HG03442 (cell line): ENCODE measurements at regions not wholly inside any gene's neighbourhood (a gene's known extent, or its start where the extent isn't known, plus 50 kb on each side); places are given as distances from the start of the nearest gene placed in this dataset.

Experiments
- ATAC-seq: cut with Tn5 transposase; IDR thresholded peaks from one replicate; pipeline ENCODE4 v1.9.1; 2021; ENCODE audit warnings: mild to moderate bottlenecking, moderate library complexity; ENCODE audit not compliant: unreplicated experiment

DNA sequence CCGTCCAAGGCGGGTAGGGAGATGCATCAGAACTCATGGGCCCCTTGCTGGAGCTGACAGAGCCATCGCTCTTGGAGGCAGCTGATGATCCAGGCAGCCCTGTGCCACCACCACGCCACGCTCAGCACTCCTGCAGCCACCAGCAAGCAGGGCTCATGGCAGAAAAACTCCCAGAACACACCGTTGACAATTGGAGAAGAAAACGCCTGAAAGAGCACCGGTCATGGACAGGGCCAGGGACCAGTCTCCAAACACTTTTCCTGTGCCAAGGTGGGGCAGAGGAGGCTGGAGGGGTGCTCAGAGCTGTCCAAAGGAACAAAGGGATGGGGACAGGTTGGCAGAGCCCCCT, 132.2 kb downstream of the FOXL1 start:
- no peak for ATAC-seq

DNA sequence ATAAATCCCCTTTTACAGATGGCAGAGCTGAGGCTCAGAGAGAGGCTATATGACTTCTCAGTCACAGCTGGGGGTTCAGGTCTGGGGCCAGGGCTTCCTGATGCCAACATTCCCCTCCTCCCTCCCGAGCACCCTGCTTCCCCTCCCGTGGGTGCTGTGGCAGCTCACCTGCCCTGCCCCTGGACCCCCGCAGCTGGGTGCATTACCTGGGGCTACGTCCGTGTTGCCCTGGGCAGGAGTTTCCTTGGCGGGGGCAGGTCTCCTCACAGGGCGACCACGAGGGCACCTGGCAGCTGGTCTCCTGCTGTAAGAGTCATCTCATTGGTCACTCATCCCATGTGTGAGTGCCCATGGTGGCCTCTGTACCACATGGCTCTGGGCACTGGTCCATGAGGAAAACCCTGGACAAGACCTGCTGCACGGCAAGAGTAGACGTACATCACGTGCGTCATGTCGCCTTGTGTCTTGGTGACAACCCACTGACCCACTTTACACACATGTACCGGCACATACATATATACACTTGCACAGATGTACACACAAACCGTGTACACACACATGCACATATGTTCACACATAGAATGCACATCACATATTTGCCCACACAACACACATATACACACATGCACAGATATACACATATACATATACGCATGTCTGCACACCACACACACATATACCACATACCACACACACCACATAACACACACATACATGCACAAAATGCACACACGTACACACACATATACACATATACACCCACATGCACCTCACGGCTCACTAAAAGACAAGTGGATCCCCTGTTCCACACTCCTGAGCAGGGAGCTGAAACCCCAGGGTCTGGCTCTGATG, 134.0 kb downstream of the FOXL1 start:
- ATAC-seq: no peak

DNA sequence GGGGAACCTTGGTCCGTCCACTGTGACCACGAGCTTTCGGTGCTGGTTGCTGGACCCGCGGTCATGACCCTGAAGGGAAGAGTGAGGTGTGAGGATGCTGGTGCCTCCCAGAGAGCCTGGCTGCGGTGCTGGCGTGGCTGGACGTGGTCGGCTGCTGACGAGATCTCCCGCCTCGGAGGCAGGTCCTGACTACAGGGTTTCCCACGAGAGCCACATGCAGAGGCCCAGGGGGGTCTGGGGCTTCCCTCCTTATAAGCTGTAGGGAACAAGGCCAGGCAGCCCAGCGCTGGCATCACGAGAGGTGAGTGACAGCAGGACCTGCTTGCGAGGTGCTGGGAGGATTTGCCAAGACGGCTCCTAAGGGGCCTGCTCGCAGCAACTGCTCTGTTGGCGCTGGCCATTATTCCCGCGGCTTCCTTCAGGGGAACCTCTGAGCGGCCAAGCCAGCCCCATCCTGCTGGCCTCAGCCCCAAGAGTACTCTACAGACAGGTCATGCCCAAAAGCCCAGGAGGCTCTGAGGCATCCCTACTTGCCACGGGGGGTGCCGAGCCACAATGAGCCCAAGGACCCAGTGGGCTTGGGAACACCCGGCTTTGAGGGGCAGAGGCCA, 134.8 kb downstream of the FOXL1 start:
- ATAC-seq: no peak

DNA sequence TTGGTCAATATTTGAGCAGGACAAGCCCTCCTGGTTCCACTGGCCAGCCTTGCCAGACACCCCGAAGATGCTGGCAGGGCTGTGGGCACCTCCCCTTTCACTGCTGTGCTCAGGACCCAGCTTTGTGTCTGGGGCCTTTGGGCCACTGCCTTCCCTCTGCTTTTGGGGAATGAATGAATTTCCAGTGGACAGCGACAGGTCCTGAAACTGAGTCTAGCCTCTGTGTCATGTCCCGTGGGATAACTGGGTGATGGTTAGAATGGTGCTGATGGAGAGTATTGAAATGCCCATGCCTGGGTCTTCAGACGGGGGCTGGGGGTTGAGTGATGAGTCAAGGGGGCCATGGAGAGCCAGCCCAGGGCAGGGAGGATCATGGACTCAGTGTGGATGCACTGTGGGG, 135.8 kb downstream of the FOXL1 start:
- ATAC-seq: no peak

DNA sequence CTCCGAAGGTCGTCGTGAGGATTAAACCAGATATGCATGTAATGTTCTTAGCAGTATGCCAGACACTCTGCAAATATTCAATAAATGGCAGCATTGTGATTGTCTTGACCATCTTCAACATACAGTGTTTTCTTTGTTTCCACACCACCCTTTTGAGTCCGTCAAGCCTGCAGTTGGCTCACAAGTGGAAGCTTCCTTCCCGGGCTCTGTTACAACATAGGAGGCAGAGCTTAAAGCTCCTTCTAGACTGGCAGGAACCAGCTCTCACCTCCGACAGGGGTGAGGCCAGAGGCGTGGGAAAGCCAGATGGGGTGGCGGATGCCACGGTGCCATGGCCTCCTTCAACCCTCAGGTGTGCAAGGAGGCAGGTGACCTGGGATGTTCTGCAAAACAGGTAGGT, 138.3 kb downstream of the FOXL1 start:
- no peak for ATAC-seq

DNA sequence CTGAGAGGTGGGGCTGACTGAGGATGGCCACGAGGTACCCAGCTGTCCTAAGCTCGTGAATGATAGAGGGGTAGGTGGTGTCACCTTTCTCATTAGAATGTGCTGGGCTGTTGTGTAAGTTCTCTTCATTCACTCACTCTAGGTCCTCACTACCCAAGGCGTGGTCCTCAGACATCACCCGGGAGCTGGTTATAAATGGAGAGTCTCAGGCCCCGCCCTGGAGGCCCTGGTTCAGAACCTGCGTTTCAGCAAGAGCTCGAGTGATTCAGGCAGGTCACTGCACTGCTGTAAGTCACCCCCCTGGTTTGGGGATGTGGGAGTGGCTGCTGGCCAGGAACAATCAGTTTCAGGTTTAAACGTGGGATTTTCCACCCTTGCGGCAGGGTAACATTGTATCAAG, 139.8 kb downstream of the FOXL1 start:
- ATAC-seq: no peak

DNA sequence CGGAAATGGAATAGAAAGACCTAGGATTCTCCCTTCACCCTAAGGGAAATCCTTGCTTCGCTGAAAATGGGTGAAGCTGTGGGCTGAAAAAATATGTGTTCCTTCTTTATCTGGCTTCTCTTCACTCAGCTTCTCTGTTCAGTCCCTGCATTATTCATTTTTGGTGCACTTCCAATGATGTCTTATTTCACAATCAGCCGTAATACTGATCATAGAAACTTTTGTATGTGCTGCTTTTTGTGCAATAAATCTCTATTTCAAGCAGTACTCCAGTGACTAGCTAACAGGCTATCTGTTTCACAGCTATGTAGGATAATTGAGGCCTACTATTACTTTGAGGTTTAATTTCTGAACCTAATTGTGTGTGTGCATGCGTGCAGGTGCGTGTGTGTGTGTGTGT, 144.6 kb downstream of the FOXL1 start:
- no peak for ATAC-seq

DNA sequence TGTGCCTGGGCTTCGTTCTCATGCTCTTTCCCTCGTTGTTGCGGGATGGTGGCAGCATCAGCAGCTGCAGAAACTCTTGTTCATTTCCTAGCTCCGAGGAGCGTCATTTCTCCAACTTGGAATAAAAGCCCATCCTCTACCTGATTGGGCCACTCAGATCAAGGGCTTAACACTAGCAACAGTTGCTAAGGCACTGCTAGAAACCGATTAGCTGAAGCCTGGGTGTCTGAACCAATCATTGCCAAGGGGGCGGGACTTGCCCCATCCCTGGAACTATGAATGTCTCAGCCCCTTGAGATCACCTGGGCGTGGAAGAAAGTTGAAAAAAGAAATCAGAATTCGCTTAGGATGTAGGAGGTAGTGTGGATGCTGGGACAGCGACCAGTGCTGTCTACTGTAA, 145.3 kb downstream of the FOXL1 start:
- no peak for ATAC-seq

DNA sequence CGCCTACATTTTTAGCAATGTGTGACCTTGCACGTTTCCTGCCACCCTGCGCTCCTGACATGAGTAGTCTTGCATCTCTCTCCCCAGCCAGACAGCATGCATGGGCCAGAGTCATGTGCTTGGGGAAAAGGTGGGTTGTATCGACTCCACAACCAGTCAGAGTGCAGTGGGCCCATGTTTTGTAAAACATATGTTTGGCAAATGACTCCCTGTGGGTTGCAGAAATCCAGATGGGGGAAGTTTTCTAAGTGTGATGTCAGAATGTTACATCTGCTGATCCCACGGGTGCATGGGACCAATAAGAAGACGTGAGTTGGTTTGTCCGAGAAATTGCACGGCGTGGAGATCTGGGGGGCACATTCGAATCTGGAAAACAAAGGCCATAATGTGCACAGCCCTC, 147.1 kb downstream of the FOXL1 start:
- no peak for ATAC-seq

DNA sequence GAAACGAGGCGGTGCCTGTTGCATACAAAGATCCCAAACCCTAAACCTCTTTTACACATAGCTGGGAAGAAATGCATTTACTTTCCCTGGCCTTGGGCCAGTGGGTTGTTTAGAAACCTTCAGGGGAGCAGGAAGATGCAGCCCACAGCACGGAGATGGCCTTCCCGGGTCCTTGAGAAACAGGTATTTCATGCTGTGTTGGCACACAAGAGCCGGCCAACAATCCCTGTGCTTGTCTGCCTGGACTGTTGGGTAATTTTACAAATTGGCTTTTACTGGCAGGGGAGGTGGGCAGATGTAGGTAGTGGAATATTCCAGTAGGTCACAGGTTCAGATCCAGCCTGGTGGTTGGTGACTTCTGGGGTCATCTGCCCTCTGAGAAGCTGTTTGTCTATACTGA, 148.0 kb downstream of the FOXL1 start:
- ATAC-seq: no peak

DNA sequence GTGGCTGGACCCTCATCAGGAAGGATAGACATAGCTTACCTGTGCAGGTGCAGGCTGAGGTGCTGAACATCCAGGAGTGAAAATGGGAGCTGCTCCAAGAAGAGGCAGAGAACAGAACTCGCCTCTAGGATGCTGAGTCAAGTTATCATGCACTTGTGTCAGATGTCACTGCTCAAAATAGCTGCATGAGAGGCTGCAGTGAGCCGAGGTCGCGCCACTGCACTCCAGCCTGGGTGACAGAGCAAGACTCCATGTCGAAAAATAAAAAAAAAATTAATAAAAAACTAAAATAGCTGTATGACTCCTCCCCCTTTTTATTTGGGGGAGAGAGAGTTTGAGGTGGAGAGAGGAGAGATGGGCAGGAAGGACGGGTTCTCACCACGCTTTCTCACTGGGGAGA, 148.8 kb downstream of the FOXL1 start:
- no peak for ATAC-seq

DNA sequence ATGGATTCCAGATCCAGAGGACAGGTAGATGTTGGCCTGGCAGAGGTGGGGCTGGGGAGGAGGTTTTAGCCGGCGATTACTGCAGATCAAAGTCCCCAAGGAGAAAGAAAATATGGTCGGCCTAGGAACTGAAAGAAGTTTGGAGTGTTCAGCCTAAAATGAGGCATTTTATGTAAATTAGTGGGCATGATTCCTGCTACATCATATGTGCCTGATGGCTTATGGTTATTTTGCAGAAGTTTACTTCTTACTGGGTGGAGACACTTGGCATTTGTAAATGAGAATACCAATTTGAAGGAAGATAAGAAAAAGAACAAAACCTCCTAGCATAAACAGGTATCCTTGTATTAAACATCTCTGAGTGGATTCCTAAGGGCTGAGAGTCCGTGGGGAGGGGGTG, 149.3 kb downstream of the FOXL1 start:
- ATAC-seq: no peak

DNA sequence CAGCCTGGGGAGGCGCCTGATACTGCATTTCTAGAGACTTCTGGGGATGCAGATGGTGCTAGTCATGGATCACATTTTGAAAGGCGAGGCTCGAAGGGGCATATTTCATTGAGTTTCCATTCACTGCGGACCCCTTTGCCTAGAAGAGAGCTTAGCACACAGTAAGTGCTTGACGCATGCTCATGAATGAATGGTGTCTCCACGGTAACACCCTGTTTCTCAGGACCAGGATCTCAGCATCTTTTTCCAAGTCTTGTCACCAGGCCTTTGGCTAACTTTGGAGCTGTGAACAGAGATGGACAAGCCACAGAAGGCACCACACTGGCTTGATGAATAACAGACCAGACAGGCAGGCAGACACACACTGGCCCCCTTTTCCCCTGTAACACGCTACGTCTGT, 151.3 kb downstream of the FOXL1 start:
- no peak for ATAC-seq

DNA sequence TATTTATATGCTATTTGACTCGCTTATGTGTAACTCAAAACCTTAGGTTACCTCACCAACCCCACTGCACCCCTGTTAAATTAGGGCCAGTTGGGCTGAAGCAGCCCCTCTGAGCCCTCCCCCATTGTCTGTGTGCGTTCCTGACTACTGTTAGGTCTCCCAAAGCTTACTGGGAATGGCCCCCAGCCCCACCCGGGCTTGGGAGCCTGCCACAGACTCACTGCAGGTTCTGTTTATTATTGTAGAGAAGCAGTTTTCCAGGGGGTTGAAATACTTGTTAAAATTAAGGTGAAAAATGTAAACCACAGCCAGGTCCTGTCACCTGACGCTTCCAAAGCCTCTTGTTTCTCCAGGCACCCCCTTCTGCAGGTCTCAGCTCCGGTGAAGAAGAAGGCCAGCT, 151.7 kb downstream of the FOXL1 start:
- no peak for ATAC-seq

DNA sequence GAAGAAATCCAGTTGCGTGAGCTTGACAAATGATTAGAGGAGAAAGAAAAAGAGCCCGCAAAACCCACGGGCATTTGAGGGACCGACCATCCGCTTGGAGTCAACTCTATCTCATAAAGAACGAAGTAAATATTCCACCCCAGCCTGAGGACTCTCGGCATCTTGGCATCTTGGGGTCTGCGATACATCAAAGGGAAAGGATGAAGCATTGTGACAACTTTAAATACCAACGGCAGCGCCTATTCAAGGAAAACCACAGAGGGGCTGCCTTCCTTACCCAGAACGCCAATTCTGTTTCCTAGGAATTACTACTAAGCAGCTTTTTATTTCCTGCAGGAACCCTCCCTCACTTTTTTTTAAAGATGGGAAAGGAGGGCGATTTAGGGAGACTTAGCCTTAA, 152.2 kb downstream of the FOXL1 start:
- ATAC-seq: no peak

DNA sequence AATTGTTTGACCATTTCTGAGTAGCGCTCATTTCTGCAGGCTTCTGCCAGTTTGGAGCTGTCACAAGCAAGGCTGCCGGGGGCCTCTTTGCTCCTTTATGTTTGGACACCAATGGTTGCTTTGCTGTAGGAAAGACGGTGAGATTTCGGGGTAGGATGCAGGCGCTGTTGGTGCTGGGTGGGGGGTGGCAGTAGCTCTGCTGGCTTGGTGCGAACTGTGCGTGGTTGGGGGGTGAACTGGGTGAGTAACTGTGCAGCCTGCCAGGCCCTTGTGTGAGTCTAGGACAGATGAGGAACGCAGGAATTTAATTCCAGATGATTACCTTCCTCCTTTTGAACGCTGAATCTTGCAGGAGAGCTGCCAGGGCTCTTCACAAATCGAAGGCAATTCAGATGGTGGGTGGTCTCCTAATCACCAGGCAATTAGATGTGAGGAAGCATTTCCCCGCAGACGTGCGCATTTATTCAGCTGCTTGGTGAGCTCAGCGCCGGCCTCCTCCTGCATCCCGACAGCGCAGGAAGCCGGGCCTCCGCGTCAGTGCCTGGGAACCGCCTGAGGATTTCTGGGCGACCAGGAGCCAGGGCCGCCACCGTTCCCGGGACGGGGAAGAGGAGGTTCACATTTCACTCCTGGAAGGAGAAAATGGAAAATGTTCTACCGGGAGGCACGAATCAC, 154.4 kb downstream of the FOXL1 start:
- no peak for ATAC-seq

DNA sequence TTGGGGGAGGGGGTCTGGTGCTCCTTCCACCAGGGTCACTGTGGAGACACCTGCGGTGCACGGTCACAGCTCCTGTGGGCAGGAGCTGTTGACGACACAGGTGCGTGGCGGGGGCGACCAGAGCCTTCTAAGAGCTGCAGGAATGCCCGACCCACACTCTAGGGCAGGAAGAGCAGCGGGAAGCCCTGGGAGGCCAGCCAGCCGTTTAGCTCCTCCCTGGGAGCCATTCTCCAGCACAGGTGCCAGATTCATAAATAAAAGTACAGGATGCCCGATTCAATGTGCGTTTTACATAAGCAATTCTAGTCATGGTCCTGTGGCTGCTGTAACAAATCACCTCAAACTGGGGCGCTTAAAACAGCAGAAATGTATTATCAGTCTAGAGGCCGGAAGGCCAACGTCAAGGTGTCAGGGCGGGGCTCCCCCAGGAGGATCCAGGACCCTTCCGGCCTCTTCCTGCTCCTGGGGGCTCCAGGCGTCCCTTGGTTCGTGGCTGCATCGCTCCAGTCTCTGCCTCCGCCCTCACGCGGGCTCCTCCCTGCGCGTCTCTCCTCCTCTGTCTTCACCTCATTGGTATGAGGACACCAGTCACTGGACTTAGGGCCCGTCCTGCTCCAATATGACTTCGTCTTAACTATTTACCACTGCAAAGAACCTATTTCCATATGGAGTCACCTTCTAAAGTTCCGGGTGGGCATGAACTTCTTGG, 155.4 kb downstream of the FOXL1 start:
- no peak for ATAC-seq

DNA sequence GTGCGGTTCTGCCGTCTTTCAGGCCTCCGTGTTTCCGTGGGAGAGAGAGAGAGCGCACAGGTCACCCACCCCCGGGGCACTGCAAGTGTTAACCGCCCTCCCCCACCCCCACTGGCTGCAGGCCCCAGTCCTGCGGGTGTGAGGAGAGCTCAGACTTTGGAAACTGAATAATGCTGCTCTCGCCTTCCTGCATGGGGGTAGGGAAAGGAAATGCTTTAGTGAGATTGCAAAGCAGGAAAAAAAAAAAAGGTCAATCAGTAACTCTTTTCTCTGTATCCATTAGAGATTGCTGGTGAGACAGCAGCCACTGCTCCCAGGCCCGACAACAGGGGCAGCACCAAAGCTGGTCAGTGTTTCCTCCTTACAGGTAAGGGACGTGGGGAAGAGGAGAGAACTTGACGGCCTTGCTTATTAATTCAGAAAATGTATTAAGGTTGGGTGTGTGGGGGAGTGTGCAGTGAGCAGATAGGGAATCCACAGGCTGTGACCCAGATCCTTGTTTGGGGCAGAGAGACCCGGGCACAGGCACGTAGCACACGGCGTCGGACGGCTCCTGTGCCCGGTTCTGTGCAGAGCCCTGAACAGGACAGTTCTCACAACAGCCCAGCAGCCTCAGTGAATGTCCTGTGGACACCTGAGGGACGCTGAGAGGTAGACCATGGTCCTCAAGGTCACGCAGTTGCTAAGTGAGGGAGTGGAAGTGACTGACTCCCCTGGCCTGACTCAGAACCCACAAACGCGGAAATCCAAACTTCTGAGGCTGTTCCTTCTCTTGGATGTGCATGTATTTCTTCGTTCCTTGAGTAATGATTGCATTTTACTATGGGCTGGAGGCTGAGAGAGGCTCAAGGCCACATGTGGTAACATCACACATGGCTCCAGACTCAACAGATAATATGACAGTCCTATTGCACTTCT, 156.5 kb downstream of the FOXL1 start:
- no peak for ATAC-seq

DNA sequence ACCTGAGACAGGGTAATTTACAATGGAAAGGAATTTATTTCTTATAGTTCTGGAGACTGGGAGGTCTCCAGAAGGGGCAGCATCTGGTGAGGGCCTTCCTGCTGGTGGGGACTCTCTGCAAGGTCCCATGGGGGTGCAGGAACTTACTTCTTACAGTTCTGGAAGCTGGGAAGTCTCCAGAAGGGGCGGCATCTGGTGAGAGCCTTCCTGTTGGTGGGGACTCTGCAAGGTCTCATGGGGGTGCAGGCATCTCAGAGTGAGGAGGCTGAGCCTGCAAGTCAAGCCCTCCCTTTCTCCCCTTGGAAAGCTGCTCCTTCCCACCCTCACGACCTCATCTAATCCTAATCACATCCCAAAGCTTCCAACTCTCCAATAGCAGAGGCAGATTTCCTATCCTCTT, 157.4 kb downstream of the FOXL1 start:
- no peak for ATAC-seq

DNA sequence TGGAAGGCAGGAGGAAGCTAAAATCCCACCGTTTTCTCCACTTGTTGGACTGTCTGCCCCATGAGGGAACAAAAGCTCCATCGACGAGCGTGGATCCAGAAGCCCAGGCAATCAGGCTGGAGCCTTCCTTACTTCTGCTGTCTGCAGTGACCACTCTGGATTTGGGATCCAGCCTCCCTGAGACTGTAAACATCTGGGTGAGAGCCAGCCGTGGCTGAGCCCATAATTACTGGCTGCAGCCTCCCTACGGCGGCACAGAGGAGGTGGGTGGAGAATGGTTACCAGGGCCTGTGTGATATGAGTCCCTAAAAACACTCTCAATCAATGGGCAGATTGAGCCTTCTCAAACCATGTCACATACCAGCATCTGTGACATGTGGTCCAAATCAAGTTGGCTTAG, 158.2 kb downstream of the FOXL1 start:
- no peak for ATAC-seq

DNA sequence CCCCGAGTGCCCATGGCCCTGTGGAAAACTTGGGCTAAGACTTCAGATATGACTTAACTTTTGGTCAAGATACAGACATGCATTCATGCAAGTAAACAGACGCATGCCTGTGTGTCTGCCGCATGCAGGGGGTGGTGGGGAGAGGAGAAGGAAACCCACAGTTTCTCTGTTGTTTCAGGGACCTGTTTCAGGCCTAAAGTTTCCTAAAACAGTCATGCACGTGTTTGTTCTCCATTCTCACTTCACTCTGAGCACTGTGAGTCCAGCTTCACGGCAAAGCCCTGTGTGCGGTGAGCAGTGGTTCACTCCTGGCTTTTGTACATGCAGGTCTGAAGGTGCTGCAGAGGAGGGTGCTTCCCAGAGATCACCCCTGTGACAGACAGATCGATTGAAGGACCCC, 158.7 kb downstream of the FOXL1 start:
- ATAC-seq: no peak
